Glomerular visceral epithelial cell (primary cell): ENCODE measurements at regions not wholly inside any gene's neighbourhood (a gene's known extent, or its start where the extent isn't known, plus 50 kb on each side); places are given as distances from the start of the nearest gene placed in this dataset.

ENCODE experiments used
- DNase-seq: peaks from one replicate; pipeline ENCODE4 v3.0.0-alpha.2; 2016; ENCODE audit errors: extremely low spot score

DNA sequence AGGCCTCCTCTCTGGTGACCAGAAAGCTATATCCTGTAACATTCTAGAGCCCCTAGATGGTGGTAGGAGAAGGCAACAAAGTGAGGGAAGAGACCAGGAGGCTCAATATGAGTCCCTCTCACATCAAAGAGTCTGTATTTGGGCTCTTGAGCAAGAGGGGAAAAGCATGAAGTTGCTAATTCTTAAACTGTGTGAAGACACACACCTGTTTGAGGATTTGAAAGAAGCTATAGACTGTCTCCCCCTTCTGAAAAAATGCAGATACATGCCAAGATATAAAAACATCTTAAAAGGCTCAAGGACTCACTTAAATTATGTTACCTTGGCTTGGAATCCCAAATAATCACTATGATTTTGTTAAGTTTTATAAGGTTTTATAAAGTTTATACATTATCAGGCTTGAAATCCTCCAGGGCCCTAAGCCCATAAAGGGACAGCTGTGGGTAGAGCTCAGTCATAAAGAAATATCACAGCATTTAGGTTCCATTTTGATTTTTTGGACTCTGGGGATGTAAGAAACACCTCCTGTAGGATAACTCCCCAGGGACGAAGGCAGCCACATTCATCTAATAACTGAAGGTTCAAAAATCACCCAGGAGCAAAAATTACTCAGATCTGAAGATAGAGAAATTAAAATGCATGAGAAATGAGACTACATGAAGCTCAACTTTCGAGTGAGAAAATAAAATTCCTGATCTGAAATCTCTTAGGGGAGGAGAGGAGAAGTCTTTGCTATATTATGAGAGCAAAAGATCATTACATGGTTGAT is 136.1 kb upstream of the LGALSL start:
- DNase-seq: no peak

DNA sequence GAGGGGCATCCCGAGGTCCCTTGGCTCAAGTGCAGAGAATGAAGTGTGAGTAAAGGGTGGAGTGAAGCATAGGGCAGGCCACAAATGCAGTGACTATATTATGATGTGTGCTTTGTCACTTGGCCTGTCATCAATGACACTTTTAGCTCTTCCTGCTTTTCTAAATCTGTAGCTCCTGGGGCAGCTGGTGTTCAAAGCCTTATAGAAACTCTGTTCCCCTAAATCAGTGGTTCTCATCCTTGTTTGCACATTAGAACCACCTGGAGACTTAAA is 135.6 kb upstream of the LGALSL start:
- no peak for DNase-seq

DNA sequence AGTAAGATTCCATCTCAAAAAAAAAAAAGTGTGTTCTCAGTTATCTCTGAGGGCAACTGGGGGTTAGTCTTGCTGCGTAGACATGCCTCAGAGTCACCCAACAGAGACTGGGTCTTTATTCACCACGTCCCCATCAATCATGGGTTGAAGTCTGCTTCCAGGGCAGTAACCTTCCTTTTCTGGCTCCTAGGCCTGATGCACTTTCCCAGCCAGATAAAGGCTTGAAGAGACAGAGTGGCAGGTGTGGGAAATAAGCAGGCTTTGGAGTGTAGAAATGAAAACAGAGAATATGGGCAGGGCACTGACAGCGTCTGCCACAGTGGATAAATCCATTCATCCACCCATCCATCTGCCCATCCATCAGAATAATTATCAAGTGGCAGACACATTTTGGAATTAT is 134.1 kb upstream of the LGALSL start:
- no peak for DNase-seq

DNA sequence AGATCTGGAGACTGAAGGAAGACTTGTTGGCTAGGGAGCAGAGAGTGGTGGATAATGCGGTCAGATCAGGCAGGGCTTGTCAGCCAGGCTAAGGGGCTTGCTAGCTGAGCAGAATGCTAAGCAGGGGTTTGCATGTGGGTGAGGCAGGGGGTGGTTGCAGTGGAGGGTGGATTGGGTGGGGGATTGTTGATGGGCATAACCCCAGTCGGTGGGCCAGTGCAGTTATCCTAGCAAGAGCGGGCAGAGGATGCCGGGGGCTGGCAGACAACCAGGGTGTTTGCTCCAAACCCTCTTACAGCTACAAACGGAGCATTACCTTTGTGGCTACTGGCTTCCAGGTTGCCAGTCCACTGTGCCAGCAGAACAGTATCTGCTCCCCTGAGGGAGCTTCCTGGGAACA is 131.5 kb upstream of the LGALSL start:
- no peak for DNase-seq

DNA sequence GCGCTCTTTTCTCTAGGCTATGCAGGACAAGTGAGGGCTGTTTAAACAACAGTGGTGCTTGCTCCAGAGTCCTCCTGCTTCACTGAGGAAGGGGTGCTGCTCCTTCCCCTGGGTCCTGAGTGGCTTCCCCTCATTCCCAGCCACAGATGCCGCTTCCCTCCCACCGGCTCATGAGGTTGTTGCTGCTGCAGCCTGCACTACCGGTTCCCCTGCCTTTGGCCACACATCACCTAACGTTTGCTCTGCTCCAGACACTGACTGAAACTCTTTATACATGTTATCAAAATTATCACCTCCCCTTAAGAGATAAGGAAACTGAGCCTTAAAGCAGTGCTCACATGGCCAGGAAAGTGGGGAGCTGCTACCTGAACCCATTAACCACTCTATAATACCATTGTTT is 130.8 kb upstream of the LGALSL start:
- no peak for DNase-seq

- DNase-seq: no peak
These were observed 129.1 kb upstream of the LGALSL start for GRCh38 chr2:64324746-64325410.

DNA sequence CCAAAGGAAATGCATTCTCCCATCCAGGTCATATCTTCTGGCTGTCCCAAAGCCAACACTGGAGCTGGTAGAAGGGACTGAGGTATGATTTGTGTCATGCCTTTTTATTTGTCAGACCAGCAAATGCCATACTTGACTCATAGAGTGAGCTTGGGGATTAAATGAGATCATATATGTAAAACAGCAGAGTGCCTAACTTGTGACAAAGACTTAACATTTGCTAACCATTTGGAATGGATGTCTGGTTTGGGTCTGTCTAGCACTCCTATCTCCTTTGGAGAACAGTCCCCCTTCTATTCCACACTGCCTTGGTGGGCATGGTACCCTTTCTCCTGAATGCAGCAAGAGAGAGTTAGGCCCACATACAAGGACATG is 128.5 kb upstream of the LGALSL start:
- no peak for DNase-seq

DNA sequence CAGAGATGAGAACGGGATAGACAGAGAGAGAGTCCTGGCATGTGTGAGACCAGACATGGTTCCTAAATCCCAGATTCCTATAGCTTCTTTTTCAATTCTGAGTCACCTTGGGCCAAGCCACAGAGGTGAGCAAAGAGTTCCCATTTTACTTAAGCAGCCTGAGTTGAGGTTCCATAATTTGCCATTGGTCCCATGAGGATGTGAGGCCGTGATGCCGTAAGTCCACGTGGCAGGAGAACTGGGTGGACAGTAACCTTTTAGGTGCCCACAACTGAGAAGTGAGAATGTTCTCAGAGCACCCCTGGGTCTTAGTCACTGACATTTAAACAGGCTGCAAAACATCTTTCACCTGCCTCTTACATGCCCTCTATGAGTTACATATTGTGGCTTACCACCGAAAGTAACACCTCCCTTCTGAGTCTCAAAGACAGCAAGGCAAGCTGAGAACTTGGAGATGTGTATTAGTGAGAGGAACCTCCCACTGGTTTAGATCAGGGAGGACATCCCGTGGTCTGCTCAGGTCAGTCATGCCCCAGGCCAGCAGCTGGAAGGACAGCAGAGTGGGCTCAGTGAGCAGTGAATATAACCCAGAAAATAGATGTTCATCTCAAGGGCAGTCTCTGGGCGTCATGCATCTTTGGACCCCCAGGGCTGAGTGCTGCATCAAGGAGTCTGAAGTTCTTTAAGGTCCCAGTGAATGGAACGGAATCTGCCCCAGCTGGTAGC is 127.9 kb upstream of the LGALSL start:
- no peak for DNase-seq

DNA sequence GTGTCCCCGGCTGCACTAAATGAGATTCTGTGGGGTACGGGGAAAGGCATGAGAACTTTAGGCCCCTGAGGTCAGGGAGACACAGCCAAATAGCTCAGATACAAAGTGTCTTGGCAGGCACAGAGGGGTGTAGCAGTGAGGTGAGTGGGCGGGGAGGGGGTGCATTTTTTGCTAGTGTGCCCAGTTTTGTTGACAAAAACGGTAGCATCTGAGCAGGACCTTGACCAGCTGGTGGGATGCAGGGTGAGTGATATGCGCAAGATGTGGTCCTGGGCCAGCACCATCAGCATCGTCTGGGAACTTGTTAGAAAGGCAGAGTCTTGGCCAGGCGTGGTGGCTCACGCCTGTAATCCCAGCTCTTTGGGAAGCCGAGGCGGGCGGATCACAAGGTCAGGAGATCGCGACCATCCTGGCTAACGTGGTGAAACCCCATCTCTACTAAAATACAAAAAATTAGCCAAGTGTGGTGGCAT is 127.3 kb upstream of the LGALSL start:
- no peak for DNase-seq

GRCh38 chr2:64327129-64327509 is 126.8 kb upstream of the LGALSL start:
- no peak for DNase-seq

DNA sequence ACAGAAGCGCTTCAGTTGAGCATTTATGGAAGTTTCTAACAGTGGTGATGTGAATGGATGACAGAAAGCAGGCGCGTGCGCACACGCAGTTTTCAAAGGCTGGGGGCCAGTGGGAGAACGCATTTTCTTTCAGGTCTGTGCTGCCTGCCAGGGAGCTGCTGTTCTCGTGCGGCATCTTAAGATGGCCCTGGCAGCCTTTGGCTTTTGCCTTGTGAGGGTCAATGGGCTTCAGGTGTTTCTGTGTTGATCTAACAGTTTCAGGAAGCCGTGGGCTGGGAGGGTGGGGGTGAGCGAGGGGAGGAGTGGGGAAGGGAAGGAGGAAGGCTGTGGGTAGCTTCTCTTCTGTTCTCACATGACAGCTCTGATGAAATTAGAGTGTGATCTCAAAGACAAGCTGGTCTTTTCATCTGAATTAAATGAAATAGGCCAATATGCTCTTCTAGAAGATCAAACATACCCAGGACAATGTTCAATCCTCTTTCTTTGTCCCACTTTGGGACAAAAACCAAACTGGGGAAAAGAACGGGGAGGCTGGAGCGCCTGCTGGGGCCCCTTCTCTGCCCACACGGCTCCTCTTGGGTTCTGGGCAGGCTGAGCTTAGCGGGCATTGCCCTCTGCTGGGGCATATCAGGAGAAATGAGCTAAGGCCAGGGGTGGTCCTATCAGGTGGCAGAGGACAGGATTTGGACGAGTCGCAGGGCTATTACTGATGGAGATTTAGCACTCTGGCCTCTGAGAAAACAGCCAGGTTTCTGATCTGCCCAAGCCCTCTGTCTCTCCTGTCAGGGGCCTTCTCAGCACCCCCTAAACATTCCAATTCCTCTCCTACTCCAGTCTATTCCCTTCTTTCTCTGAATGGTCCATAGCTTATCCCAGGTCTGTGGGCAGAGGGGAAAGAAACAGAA is 126.2 kb upstream of the LGALSL start:
- DNase-seq: peak; percentile 31

DNA sequence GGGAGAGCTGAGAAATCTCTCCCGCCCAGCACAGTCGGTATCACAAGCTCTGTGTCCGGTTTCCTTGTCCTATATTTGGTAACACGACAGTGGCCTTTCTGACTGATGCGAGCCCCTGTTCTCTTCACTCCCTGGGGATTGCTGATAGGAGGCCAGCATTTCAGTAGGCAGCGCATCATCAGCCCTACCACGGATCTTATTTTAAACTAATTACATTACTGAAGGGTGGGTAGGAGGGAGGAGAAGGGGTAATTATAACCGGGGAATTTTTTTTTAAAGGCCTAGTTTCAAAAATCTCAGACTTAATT is 125.6 kb upstream of the LGALSL start:
- no peak for DNase-seq

GRCh38 chr2:64328756-64329155 is 125.2 kb upstream of the LGALSL start:
- no peak for DNase-seq

- DNase-seq: no peak
These were observed 124.1 kb upstream of the LGALSL start for GRCh38 chr2:64329848-64330247.

GRCh38 chr2:64330281-64331113 is 123.5 kb upstream of the LGALSL start:
- DNase-seq: peak; percentile 74

GRCh38 chr2:64331114-64331645 is 122.8 kb upstream of the LGALSL start:
- no peak for DNase-seq

GRCh38 chr2:64331849-64332699 is 121.9 kb upstream of the LGALSL start:
- no peak for DNase-seq

GRCh38 chr2:64336171-64336570 is 117.8 kb upstream of the LGALSL start:
- DNase-seq: no peak

GRCh38 chr2:64337314-64337713 is 116.6 kb upstream of the LGALSL start:
- DNase-seq: no peak

DNA sequence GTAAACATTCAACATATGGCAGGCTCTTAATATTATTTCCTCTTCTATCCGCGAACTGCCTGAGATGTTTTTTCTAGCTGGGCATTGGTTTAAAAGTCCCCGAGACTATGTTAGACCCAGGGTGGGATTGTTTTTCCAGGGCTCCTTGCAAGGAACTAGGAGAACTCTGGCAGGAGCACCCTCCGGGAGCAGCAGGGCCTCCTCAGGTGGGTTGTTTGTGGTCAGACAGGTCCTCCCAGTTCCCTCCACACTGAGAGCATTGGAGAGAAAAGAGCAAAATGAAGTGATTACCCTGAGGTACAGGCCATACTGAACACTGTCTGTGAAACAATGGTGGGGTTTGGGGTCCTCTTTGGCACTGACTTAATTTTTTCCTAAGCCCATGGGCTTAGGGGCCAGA is 115.9 kb upstream of the LGALSL start:
- DNase-seq: no peak
